Activated T-cell treated with anti-CD3 and anti-CD28 coated beads for 48 hours (primary cell): ENCODE measurements at regions not wholly inside any gene's neighbourhood (a gene's known extent, or its start where the extent isn't known, plus 50 kb on each side); places are given as distances from the start of the nearest gene placed in this dataset.

ENCODE experiments used
- DNase-seq: peaks from one replicate; pipeline ENCODE4 v3.0.0-alpha.2; 2020; ENCODE audit warnings: low read depth

DNA sequence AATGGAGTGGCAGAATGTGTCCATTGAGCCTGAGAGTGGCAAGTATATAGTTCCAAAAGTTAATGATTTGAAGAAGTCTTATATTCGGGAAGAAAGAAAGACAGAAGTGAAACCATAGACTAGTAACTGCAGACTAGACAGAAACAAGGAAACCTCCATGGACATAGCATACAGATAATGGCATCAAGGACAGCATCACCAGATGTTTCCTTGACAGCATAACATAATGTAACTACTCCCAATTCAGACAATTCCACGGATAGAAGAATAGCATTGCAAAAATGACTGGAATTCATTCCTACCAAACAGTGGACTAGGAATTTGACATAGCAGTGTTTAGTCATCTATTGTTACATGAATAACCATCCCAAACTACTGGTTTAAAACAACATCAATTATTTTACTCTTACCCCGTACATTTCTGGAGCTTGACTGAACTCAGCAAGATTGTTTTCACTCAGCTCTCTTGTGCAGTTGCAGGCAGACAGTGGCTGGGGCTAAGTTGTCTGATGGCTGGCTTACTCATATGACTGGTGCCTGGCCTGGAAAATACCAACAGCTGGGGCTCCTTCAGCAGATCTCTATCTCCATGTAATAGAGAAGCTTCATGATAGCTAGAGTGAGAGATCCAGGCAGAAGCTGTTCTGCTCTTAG is 109.7 kb upstream of the GADL1 start:
- DNase-seq, result no peak

DNA sequence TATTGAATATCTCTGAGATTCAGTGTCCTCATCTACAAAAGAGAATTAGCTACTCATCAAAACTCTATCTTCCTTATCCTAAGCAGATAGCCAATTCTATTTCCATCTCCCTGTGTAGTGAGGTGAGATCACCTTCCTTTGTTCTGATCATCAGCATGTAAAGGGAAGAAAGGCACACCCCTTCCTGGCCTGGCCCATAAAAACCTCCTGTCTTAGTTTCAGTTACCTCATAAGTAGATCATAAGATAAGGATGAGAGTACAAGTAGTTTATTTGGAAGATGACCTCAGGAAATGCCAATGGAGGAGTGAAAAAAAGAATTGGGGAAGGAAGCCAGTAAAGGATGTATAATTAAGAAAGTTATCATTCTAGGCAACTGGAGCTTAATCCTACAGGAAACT is 114.5 kb upstream of the GADL1 start:
- DNase-seq, result no peak

DNA sequence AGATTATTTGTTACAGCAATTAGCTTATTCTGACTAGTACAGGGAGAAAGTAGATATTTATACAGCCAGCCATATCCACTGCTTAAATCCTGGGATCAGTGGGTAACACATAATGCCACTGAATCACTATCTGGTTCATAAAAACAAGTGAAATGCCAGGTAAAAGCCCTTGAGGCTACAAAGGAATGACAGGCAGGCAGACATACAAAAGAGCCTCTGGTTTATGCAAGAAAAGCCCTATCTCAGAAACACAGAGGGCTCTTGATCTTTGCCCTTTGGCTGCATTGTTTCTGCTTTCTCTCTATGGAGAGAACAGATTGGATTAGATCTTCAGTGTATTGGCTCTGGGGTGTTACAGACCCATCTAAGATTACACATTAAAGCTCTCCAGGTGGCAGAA is 115.4 kb upstream of the GADL1 start:
- DNase-seq, result no peak

DNA sequence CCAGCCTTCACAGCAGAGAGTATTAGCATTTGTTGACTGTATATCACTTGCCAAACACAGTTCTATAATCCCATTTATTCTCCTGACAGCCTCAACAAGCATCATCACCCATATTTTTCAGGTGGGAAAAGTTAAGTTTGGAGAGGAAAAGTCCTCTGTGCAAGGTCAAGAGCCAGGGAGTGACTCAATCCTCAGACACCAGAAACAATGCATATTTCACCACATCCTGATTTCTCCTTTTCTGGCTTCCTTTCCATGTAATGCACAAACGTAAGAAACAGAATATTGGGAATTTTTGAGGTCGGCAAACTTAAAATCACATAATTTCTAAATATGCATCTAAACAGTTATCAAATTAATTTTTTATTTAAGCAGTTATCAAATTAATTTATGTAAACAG is 116.0 kb upstream of the GADL1 start:
- DNase-seq, result no peak

- DNase-seq, result no peak
Observed at GRCh38 chr3:31011380-31011779, 116.9 kb upstream of the GADL1 start.

GRCh38 chr3:31013090-31013489 is 118.6 kb upstream of the GADL1 start:
- DNase-seq, result no peak

GRCh38 chr3:31013843-31014242 is 119.4 kb upstream of the GADL1 start:
- no peak for DNase-seq

DNA sequence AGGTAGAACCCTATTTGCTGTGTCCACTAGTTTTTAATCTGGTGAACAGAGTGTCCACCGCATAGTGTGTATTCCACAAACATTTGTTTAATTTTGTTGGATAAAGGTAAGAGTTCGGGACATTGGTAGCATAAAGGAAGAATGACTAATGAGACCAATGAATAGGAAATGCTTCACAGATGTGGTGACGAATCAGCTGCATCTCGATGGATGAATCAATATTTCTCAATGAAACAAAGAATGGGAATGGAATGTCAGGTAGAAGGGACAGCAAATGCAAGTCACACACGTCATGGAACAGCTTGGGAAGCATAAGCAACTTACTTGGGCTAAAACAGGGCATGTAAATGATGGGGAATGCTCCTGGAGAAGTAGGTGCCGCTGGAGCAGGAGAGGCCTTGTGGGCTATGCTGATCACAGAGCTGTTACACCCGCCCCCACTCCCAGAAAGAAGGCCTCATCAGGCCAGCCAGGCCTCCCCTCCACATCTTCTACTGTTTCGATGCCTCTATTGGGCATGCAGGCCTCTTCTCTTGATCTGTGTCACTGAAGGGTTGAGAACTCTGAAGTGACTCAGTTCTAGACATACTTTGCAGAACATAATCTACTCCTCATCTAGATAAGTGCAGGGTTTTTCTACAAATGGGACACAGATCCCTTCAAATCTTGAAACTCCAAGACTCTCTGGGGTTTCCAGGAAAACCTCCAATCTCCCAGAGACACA is 120.0 kb upstream of the GADL1 start:
- peak; percentile 3 for DNase-seq

DNA sequence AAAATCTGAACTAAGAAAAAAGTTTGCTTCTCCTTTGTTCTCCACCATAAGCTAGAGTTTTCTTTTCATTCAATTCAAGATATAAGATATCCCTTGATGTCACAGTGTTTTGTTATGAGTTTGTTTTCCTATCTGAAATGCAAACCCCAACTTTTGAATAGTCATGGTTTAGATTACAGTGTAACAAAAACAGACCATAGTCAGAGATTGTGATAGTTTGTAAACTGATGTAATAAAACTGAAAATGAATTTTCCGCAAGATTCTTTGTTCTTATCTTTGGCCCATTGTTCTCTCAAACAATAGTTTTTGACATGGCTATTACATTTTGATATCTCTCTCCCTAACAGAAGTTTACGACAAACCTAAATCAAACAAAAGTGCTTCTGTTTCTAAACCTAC is 121.7 kb upstream of the GADL1 start:
- DNase-seq, result no peak

DNA sequence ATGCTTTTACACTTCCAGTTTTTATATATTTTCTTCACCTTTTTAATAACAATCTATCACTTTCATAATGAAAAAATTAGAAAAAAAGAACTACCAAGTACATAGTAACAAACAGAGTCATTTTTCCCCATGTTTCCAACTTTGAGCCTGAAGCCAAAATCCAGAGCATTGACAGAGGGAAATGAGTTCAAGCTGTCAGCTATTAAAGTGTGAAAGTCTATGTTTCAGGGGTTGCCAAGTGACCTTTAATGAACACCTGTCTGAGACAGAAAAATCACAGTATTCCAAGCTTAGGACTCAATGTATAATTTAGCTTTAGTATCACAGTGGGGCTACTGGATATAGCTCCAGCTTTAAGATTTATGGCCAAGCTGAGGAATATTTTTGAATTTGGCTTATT is 128.3 kb upstream of the GADL1 start:
- DNase-seq, result no peak

GRCh38 chr3:31025541-31025940 is 131.1 kb upstream of the GADL1 start:
- no peak for DNase-seq

DNA sequence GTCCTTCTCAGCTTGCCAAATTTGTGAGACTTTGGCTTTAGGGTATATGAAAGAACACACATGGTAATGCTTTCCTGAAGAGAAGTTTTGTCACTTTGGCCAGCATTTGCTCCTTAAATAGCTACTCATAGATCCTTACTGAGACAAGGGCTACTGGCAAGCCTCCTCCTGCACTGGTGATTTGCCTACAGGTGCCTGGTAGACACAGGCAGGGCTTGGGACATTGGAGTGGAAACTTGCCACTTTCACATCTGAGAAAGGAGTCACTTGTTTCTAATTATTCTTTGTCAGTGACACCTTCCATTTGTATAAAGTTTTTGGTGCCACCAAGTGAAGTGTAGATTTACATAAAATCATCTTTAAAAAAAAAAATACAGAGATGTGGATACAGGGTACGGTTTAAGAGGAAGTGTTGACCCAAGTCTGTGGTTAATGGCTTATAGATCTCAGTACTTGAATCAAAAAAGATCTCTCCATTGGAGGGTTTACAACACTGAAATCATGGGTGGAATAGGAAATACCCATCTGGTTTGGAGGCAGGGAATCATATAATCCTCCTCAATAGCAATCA is 132.8 kb upstream of the GADL1 start:
- no peak for DNase-seq

DNA sequence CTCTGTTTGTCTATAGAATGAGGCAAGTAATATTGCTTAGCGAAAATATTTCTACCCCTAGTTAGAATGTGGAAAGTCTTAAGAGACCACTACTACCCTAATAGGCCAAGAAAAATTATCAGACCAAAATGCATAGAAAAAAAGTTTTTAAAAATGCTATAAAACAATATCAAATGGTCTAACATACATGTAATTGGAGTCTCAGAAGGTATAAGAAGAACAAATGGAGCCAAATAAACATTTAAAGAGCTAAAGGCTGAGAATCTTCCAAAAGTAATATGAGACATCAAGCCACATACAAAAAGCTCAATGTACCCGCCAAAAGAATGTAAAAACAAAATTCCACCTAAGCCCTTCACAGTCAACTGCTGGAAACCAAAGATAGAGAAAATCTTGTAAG is 133.5 kb upstream of the GADL1 start:
- no peak for DNase-seq

- DNase-seq, result no peak
Observed at GRCh38 chr3:31028766-31029165, 134.3 kb upstream of the GADL1 start.

GRCh38 chr3:31029706-31030105 is 135.2 kb upstream of the GADL1 start:
- DNase-seq, result no peak

DNA sequence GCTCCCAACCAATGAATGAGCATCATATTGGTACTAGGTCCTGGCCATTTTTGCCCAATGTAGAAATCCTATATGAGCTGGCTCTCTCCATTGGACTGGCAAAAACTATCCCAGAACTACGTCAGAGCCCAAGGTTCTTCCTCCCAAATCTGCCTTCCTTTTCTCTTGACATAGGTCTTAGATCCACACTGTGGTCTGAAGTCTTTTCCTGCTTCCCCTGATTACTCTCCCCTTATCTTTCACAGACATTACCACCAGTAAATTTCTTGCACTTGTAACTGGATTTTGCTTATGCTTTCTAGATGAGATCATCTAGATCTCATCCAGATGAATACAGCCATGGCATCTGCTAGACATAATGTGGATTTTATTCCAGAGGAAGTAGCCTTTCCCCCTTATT is 141.2 kb upstream of the GADL1 start:
- no peak for DNase-seq

GRCh38 chr3:31038086-31038739 is 143.8 kb upstream of the GADL1 start:
- no peak for DNase-seq

GRCh38 chr3:31039145-31039544 is 144.7 kb upstream of the GADL1 start:
- no peak for DNase-seq

DNA sequence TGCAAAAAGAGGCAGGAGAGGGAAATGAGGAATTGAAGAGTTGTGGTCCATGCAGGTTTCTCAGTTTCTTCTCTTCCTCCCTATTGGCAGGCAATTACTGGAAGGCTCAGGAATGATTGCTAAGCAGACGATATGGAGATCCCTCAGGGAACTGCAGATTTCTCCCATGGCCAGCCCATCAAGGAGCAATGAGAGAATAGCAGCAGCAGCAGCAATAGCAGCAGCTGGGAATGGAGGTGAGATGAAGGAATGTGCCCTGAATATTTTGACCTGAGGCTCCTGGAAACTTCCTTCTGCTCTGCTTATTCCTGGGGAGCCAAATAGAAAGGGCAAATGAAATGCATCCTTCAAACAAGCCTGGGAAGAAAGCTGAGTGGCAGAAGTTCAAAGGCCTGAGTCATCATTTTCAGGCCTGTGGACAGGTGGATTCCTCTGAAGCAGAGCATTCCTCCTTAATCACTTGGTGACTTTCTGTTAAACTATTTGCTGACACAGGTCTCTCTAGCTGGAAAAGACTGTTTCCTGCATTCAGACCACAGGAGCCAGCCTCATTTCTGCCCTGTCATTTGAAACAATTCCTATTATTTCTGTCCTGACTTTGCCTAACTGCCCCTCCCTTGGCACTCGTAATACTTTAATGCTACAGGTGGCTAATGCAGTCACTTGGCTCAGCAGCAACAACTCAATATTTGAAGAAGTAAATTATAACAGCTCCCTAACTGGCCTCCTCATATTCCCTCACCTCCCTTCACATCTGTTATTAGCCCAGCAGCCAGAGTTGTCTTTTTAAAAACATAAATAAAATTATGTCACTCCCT is 146.9 kb upstream of the GADL1 start:
- DNase-seq, result no peak

DNA sequence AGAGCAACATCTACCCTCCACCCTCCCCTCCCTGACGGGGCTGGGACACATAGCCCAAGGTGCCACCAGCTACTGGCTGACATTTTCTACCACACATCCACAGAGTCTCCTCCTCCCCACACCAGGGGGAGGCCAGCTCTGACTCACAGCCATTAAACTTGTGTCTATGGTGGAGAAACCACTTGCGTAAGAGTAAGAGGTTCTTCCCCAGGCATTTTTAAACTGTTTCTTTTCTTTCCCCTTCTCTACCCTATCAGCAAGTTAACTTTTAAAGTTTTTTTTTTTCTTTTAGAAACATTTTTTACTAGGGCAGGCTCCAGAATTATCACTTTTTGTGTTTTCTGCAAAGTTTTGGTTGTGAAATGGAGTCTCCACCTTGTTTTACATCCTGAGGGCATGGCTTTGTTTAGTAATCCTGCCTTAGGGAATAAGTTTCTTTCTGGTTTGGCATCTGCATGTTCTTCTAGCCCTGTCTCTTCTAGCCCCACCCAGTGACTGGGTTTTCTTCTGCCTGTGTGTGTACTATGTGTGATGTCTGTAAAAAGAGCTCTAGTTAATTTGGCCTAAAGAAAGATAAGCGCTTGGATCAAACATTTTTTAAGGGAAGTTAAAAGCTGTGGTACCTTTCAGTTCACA is 148.8 kb upstream of the GADL1 start:
- DNase-seq, result no peak

DNA sequence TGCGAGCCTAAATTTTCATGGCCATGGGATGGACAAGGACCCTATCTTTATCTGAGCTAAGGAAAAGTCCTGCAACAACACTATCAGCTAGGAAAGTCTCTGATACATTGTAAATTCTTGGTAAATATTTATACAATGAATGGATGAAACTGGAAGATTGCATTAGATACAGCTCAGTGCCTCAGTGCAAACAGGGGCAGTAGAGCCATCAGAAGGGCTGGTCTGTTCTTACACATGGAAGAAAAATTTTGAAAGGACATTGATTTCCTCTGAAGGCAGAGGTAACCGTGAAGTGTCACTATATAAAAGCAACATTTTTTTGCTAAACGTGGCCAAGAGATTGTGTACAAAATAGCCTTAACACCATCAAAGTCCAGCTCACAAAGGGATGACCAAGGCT is 153.2 kb upstream of the GADL1 start:
- DNase-seq, result no peak

GRCh38 chr3:31048143-31048542 is 153.7 kb upstream of the GADL1 start:
- no peak for DNase-seq
